Kidney (tissue), 13 donors: ENCODE measurements at regions not wholly inside any gene's neighbourhood (a gene's known extent, or its start where the extent isn't known, plus 50 kb on each side); places are given as distances from the start of the nearest gene placed in this dataset.
"Not testable (repeated sequence)": the region's sequence is repeated elsewhere in the genome, so short reads cannot be mapped to it uniquely, and the experiment has no call there.

Source experiments
- DNase-seq, 5 donors: peaks; one replicate each; pipeline ENCODE4 v3.0.0-alpha.2; 2013 to 2020
- FAIRE-seq: peaks from 2 replicates; lab custom pipeline; 2012; peaks lifted over from hg19 to GRCh38; lab: Jason Lieb, UNC
- H3K27ac ChIP-seq, 2 donors: one replicate each; pipeline ENCODE4 v1.7.0; 2013; ENCODE audit warnings: low read depth in 2 of 2, low read length in 2 of 2, inconsistent platforms in 1 of 2
- H3K27me3 ChIP-seq: one replicate; pipeline ENCODE4 v1.7.1; 2013; ENCODE audit warnings: low read length, inconsistent platforms; ENCODE audit not compliant: control insufficient read depth, insufficient read depth
- H3K36me3 ChIP-seq, 3 donors: one replicate each; pipeline versions ENCODE4 v1.7.0 to v1.7.1; 2013; ENCODE audit warnings: low read length in 3 of 3, control low read depth in 1 of 3, inconsistent platforms in 1 of 3; ENCODE audit not compliant: insufficient read depth in 3 of 3, control insufficient read depth in 2 of 3
- H3K4me1 ChIP-seq, 3 donors: one replicate each; pipeline versions ENCODE4 v1.7.0 to v1.7.1; 2013; ENCODE audit warnings: low read length in 3 of 3, inconsistent platforms in 1 of 3, low read depth in 1 of 3; ENCODE audit not compliant: control insufficient read depth in 2 of 3, insufficient read depth in 2 of 3
- H3K4me3 ChIP-seq, 3 donors: one replicate each; pipeline versions ENCODE4 v1.7.0 to v1.8.1; 2013; ENCODE audit warnings: low read length in 3 of 3, control low read depth in 1 of 3, inconsistent platforms in 1 of 3
- H3K9ac ChIP-seq, 3 donors: one replicate each; pipeline versions ENCODE4 v1.7.0 to v1.7.1; 2013; ENCODE audit warnings: low read length in 3 of 3, control low read depth in 1 of 3, inconsistent platforms in 1 of 3
- H3K9me3 ChIP-seq, 3 donors: one replicate each; pipeline versions ENCODE4 v1.7.0 to v1.7.1; 2013; ENCODE audit warnings: low read length in 3 of 3, control low read depth in 1 of 3, inconsistent platforms in 1 of 3; ENCODE audit not compliant: control insufficient read depth in 2 of 3, insufficient read depth in 1 of 3
- CTCF ChIP-seq: IDR thresholded peaks from 3 replicates; pipeline ENCODE4 v1.5.1; 2012; ENCODE audit warnings: mild to moderate bottlenecking, moderate library complexity, borderline replicate concordance; ENCODE audit not compliant: insufficient read depth; ENCODE audit errors: extremely low read depth
- intact Hi-C: fragments of 100-400 bp; cut with DNase I; formaldehyde crosslinking; loops from one replicate; pipeline ENCODE4 v1.11.1; 2022
- donor health status: control.
- donor health status: control.
- donor health status: control.
- donor health status: control.
- donor health status: control.
- donor health status: DM: yes; HTN: yes; CAD: no.
- donor health status: Normal renal cell carcinoma (clear cell type).

- Histone ChIP-seq H3K36me3 (no peaks in the 10 kb centered on the region), H3K27me3 (no peaks in the 10 kb centered on the region), H3K9me3 (no peaks in the 10 kb centered on the region), H3K9ac (no peak overlapping the region), H3K4me1 (no peaks in the 10 kb centered on the region), H3K4me3 (no peak overlapping the region), H3K27ac (no peak overlapping the region)
- FAIRE-seq: no peak
- no peak for DNase-seq
- no peak for TF ChIP-seq CTCF
- intact Hi-C loops: no loop called here
Observed at GRCh38 chr1:238396140-238396539, 505.4 kb upstream of the ZP4 start.

GRCh38 chr1:238384381-238384780, 493.7 kb upstream of the ZP4 start:
- H3K4me1 ChIP-seq: no peaks in the 10 kb centered on the region
- H3K9me3 ChIP-seq: no peaks in the 10 kb centered on the region
- H3K27me3 ChIP-seq: no peaks in the 10 kb centered on the region
- no peak for TF ChIP-seq CTCF
- H3K36me3 ChIP-seq: no peaks in the 10 kb centered on the region
- no peak overlapping the region for H3K9ac ChIP-seq
- intact Hi-C loops: no loop called here
- DNase-seq (no peak), FAIRE-seq (no peak)
- no peak overlapping the region for H3K4me3 ChIP-seq
- no peak overlapping the region for H3K27ac ChIP-seq

- Histone ChIP-seq H3K9ac (no peak overlapping the region), H3K9me3 (no peaks in the 10 kb centered on the region), H3K4me3 (no peak overlapping the region), H3K27ac (no peak overlapping the region), H3K27me3 (no peaks in the 10 kb centered on the region), H3K36me3 (no peaks in the 10 kb centered on the region), H3K4me1 (no peaks in the 10 kb centered on the region)
- DNase-seq (no peak), FAIRE-seq (no peak)
- no peak for TF ChIP-seq CTCF
- intact Hi-C loops: no loop called here
Observed at GRCh38 chr1:238380167-238380566, 489.4 kb upstream of the ZP4 start.

- H3K9ac ChIP-seq, H3K36me3 ChIP-seq, DNase-seq, H3K27me3 ChIP-seq, H3K27ac ChIP-seq, FAIRE-seq, H3K4me3 ChIP-seq, H3K4me1 ChIP-seq, H3K9me3 ChIP-seq, intact Hi-C loops: not testable (repeated sequence)
Observed at GRCh38 chr1:238379446-238379845, 488.7 kb upstream of the ZP4 start.
